ENCODE measurements at regions not wholly inside any gene's neighbourhood (a gene's known extent, or its start where the extent isn't known, plus 50 kb on each side); places are given as distances from the start of the nearest gene placed in this dataset.

GRCh38 chr16:64841071-64841470 lies 280.8 kb downstream of the CDH11 start:
- H3K4me3 ChIP-seq (ENCODE audit: low read depth, low read length) = no peak overlapping the region
- peak; percentile 14 for DNase-seq (ENCODE audit: low read depth)
- no peak for TF ChIP-seq CTCF (IDR thresholded peaks at IDR 0.05; ENCODE audit: insufficient read depth, low read depth, low read length)

GRCh38 chr16:64830653-64831052 lies 291.2 kb downstream of the CDH11 start:
- no peak overlapping the region for H3K4me3 ChIP-seq (ENCODE audit: low read depth, low read length)
- DNase-seq (ENCODE audit: low read depth) = peak; percentile 66
- TF ChIP-seq CTCF (IDR thresholded peaks at IDR 0.05; ENCODE audit: insufficient read depth, low read depth, low read length) = no peak

GRCh38 chr16:64829678-64830077 lies 292.2 kb downstream of the CDH11 start:
- no peak for TF ChIP-seq CTCF (IDR thresholded peaks at IDR 0.05; ENCODE audit: insufficient read depth, low read depth, low read length)
- no peak for DNase-seq (ENCODE audit: low read depth)

GRCh38 chr16:64826374-64826773 lies 295.5 kb downstream of the CDH11 start:
- no peak for TF ChIP-seq CTCF (IDR thresholded peaks at IDR 0.05; ENCODE audit: insufficient read depth, low read depth, low read length)
- no peak overlapping the region for H3K4me3 ChIP-seq (ENCODE audit: low read depth, low read length)
- no peak for DNase-seq (ENCODE audit: low read depth)

More at GRCh38 chr16:64829678-64830077, 292.2 kb downstream of the CDH11 start:
- no peak overlapping the region for H3K4me3 ChIP-seq (ENCODE audit: low read depth, low read length)

GRCh38 chr16:64823481-64824075 lies 298.3 kb downstream of the CDH11 start:
- no peak for DNase-seq (ENCODE audit: low read depth)
- TF ChIP-seq CTCF (IDR thresholded peaks at IDR 0.05; ENCODE audit: insufficient read depth, low read depth, low read length) = no peak
- H3K4me3 ChIP-seq (ENCODE audit: low read depth, low read length) = no peak overlapping the region

- DNase-seq (ENCODE audit: low read depth) = no peak
- H3K4me3 ChIP-seq (ENCODE audit: low read depth, low read length) = no peak overlapping the region
- TF ChIP-seq CTCF (IDR thresholded peaks at IDR 0.05; ENCODE audit: insufficient read depth, low read depth, low read length) = no peak
Measured at GRCh38 chr16:64809876-64810629, 311.8 kb downstream of the CDH11 start.

All from fibroblast of villous mesenchyme (primary cell).